Right atrium auricular region (tissue), 2 donors: ENCODE measurements at regions not wholly inside any gene's neighbourhood (a gene's known extent, or its start where the extent isn't known, plus 50 kb on each side); places are given as distances from the start of the nearest gene placed in this dataset.

Source experiments
- DNase-seq: peaks from one replicate; pipeline ENCODE4 v3.0.0-alpha.2; 2019; ENCODE audit warnings: low spot score
- H3K27ac ChIP-seq, 2 donors: fragments of 200-600 bp; sonication (generic); 1 replicate in 1 of 2; 2 replicates in 1 of 2; pipeline ENCODE4 v1.5.1; 2016 to 2019
- H3K27me3 ChIP-seq, 2 donors: fragments of 200-600 bp; sonication (generic); one replicate each; pipeline versions ENCODE4 v1.5.1 to v1.6.0; 2017 to 2019
- H3K36me3 ChIP-seq: fragments of 200-600 bp; sonication (generic); one replicate; pipeline ENCODE4 v1.5.1; 2016
- H3K4me1 ChIP-seq, 2 donors: fragments of 200-600 bp; sonication (generic); one replicate each; pipeline versions ENCODE4 v1.5.1 to v1.6.0; 2017 to 2019
- H3K4me3 ChIP-seq, 2 donors: fragments of 200-600 bp; sonication (generic); 1 replicate in 1 of 2; 2 replicates in 1 of 2; pipeline ENCODE4 v1.5.1; 2017 to 2019; ENCODE audit warnings: mild to moderate bottlenecking in 1 of 2, moderate library complexity in 1 of 2
- H3K9me3 ChIP-seq, 2 donors: fragments of 200-600 bp; sonication (generic); one replicate each; pipeline ENCODE4 v1.5.1; 2019
- TF ChIP-seq, protein P1 (sequence below), 2 donors: fragments of 200-600 bp; sonication (generic); IDR thresholded peaks; one replicate each; pipeline ENCODE4 v1.5.1; 2019; ENCODE audit warnings: antibody characterized with exemption in 2 of 2

GRCh38 chr3:43872301-43872700 lies 181.6 kb downstream of the ABHD5 start:
- H3K9me3 ChIP-seq = no peaks in the 10 kb centered on the region
- H3K4me3 ChIP-seq = no peak overlapping the region
- H3K36me3 ChIP-seq = no peaks in the 10 kb centered on the region
- H3K27ac ChIP-seq = no peak overlapping the region
- DNase-seq = peak; percentile 55
- H3K27me3 ChIP-seq = no peaks in the 10 kb centered on the region
- TF ChIP-seq, protein P1, sequence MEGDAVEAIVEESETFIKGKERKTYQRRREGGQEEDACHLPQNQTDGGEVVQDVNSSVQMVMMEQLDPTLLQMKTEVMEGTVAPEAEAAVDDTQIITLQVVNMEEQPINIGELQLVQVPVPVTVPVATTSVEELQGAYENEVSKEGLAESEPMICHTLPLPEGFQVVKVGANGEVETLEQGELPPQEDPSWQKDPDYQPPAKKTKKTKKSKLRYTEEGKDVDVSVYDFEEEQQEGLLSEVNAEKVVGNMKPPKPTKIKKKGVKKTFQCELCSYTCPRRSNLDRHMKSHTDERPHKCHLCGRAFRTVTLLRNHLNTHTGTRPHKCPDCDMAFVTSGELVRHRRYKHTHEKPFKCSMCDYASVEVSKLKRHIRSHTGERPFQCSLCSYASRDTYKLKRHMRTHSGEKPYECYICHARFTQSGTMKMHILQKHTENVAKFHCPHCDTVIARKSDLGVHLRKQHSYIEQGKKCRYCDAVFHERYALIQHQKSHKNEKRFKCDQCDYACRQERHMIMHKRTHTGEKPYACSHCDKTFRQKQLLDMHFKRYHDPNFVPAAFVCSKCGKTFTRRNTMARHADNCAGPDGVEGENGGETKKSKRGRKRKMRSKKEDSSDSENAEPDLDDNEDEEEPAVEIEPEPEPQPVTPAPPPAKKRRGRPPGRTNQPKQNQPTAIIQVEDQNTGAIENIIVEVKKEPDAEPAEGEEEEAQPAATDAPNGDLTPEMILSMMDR (IDR thresholded peaks at IDR 0.05) = no peak
- no peaks in the 10 kb centered on the region for H3K4me1 ChIP-seq

- peak; percentile 21 for DNase-seq
- Histone ChIP-seq H3K4me1 (no peaks in the 10 kb centered on the region), H3K4me3 (no peak overlapping the region), H3K9me3 (no peaks in the 10 kb centered on the region), H3K27me3 (no peaks in the 10 kb centered on the region), H3K27ac (no peak overlapping the region), H3K36me3 (no peaks in the 10 kb centered on the region)
- TF ChIP-seq, protein P1 (IDR thresholded peaks at IDR 0.05) = no peak
Measured at GRCh38 chr3:43872901-43873300, 182.2 kb downstream of the ABHD5 start.

DNA sequence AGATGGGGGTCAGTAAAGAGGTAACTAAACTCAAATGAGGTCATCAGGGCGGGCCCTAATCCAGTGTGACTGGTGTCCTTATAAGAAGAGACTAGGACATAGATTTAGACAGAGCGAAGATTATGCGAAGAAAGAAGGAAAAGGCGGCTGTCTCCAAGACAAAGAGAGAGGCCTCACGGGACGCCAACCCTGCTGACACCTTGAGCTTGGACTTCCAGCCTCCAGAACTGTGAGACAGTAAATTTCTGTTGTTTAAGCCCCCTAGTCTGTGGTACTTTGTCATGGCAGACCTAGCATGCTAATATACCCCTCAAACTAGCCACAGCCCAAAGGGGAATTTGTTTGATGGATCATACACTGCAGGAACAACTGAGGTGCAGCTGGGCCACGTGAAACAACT lies 183.0 kb downstream of the ABHD5 start:
- H3K9me3 ChIP-seq = no peaks in the 10 kb centered on the region
- no peak overlapping the region for H3K27ac ChIP-seq
- TF ChIP-seq, protein P1 (IDR thresholded peaks at IDR 0.05) = no peak
- DNase-seq = peak; percentile 48
- no peak overlapping the region for H3K4me3 ChIP-seq
- no peaks in the 10 kb centered on the region for H3K36me3 ChIP-seq
- H3K27me3 ChIP-seq = no peaks in the 10 kb centered on the region
- no peaks in the 10 kb centered on the region for H3K4me1 ChIP-seq

DNA sequence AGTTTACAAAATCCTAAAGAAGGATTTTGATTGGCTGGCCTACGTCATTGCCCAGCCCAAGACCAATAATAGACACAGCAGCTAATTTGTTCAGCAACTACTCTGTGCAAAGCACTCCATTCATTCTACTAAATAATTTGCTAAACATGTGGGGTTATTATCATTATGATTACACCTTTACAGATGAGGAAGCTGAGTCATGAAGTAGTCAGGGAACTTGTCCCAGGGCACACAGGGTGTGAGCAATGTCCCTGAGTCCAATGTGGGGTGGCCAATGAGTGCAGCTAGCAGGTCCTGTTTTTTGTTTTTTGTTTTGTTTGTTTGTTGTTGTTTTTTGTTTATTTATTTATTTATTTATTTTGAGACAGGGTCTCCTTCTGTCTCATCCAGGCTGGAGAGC lies 183.6 kb downstream of the ABHD5 start:
- H3K36me3 ChIP-seq = no peaks in the 10 kb centered on the region
- TF ChIP-seq, protein P1 (IDR thresholded peaks at IDR 0.05) = no peak
- DNase-seq = no peak
- H3K4me1 ChIP-seq = no peaks in the 10 kb centered on the region
- no peak overlapping the region for H3K27ac ChIP-seq
- no peaks in the 10 kb centered on the region for H3K27me3 ChIP-seq
- no peaks in the 10 kb centered on the region for H3K9me3 ChIP-seq
- H3K4me3 ChIP-seq = no peak overlapping the region

DNA sequence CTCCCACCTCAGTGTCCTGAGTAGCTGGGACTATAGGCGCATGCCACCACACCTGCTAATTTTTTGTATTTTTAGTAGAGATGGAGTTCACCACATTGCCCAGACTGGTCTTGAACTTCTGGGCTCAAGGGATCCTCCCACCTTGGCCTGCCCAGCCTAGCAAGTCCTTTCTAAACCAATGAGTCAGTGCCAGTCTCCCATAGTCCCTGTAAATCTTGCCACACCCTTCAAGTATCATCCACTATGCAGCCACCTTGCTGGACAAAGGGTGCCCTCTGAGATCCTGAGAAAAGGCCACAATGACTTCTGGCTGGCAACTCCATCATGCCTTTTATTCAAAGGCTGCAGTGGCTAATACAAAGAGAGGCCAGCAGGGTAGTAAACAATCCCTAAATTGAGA lies 184.0 kb downstream of the ABHD5 start:
- Histone ChIP-seq H3K4me3 (no peak overlapping the region), H3K9me3 (no peaks in the 10 kb centered on the region), H3K27ac (no peak overlapping the region), H3K27me3 (no peaks in the 10 kb centered on the region), H3K36me3 (no peaks in the 10 kb centered on the region), H3K4me1 (no peaks in the 10 kb centered on the region)
- no peak for DNase-seq
- TF ChIP-seq, protein P1 (IDR thresholded peaks at IDR 0.05) = no peak

DNA sequence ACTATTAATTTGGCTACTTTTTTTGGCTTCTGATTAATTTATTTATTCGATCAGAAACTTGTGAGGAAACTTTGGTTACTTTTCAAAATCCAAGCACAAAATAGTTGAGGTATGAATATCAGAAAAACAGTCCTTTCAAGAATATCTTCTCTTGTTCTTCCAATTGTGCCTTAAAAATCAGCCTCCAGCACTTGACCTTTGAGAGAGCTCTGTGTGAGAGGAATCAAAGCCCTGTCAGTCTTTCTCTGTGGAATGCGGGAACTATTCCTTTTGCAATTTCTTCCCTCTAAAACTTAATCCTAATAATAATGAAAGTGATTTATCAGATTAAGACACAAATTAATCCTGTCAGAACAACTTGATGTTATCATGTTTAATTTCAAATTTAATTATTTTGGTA lies 185.9 kb downstream of the ABHD5 start:
- Histone ChIP-seq H3K4me1 (no peaks in the 10 kb centered on the region), H3K27me3 (no peaks in the 10 kb centered on the region), H3K9me3 (no peaks in the 10 kb centered on the region), H3K27ac (no peak overlapping the region), H3K4me3 (no peak overlapping the region), H3K36me3 (no peaks in the 10 kb centered on the region)
- TF ChIP-seq, protein P1 (IDR thresholded peaks at IDR 0.05) = no peak
- no peak for DNase-seq
